Urinary bladder (tissue), 3 donors: ENCODE measurements at regions not wholly inside any gene's neighbourhood (a gene's known extent, or its start where the extent isn't known, plus 50 kb on each side); places are given as distances from the start of the nearest gene placed in this dataset.
A peak's percentile ranks its signal among the peaks of the same experiment; 100 is the strongest.

Source experiments
- DNase-seq: peaks from one replicate; pipeline ENCODE4 v3.0.0-alpha.2; 2015; ENCODE audit errors: extremely low spot score
- H3K27ac ChIP-seq: one replicate; pipeline ENCODE4 v1.5.1; 2013; ENCODE audit warnings: low read depth, mild to moderate bottlenecking, moderate library complexity
- H3K36me3 ChIP-seq: one replicate; pipeline ENCODE4 v1.6.1; 2013; ENCODE audit warnings: mild to moderate bottlenecking, moderate library complexity; ENCODE audit not compliant: insufficient read depth
- H3K4me1 ChIP-seq: one replicate; pipeline ENCODE4 v1.6.1; 2013; ENCODE audit warnings: mild to moderate bottlenecking, moderate library complexity; ENCODE audit not compliant: insufficient read depth
- H3K4me3 ChIP-seq: one replicate; pipeline ENCODE4 v1.5.1; 2013; ENCODE audit warnings: low read depth, low read length
- WGBS: extraction: QIAGEN DNeasy Blood & Tissue Kit; methylation state at CpG from one replicate; pipeline ENCODE4 v1.1.7; 2013; 5-methylcytosine and 5-hydroxymethylcytosine counted together
- donor health status: healthy with polysubstance abuse.
- donor health status: healthy.

- Histone ChIP-seq H3K4me1 (no peaks in the 10 kb centered on the region), H3K4me3 (no peak overlapping the region), H3K27ac (no peak overlapping the region), H3K36me3 (no peaks in the 10 kb centered on the region)
- WGBS: 29% methylated on average over 7 of the region's 7 CpGs
- no peak for DNase-seq
Observed at GRCh38 chr16:5472552-5472951, 375.0 kb upstream of the EEF2KMT start.

- WGBS: 73% methylated on average over 2 of the region's 2 CpGs
- H3K36me3 ChIP-seq: no peaks in the 10 kb centered on the region
- H3K27ac ChIP-seq: no peak overlapping the region
- no peak overlapping the region for H3K4me3 ChIP-seq
- H3K4me1 ChIP-seq: no peaks in the 10 kb centered on the region
- DNase-seq: no peak
Observed at GRCh38 chr16:5468488-5468887, 370.9 kb upstream of the EEF2KMT start.

GRCh38 chr16:5467552-5467951, 370.0 kb upstream of the EEF2KMT start:
- 78% methylated on average over 3 of the region's 3 CpGs for WGBS
- DNase-seq: no peak
- Histone ChIP-seq H3K27ac (no peak overlapping the region), H3K4me1 (no peaks in the 10 kb centered on the region), H3K4me3 (no peak overlapping the region), H3K36me3 (no peaks in the 10 kb centered on the region)

GRCh38 chr16:5466551-5466950, 369.0 kb upstream of the EEF2KMT start:
- no peaks in the 10 kb centered on the region for H3K36me3 ChIP-seq
- WGBS: 47% methylated on average over 2 of the region's 2 CpGs
- no peak for DNase-seq
- no peak overlapping the region for H3K4me3 ChIP-seq
- H3K27ac ChIP-seq: no peak overlapping the region
- H3K4me1 ChIP-seq: no peaks in the 10 kb centered on the region

- no peak for DNase-seq
- H3K36me3 ChIP-seq: no peaks in the 10 kb centered on the region
- whole genome bisulfite sequencing: 75% methylated on average over 6 of the region's 6 CpGs
- no peak overlapping the region for H3K4me3 ChIP-seq
- no peaks in the 10 kb centered on the region for H3K4me1 ChIP-seq
- H3K27ac ChIP-seq: no peak overlapping the region
Observed at GRCh38 chr16:5465714-5466113, 368.1 kb upstream of the EEF2KMT start.

- H3K27ac ChIP-seq: no peak overlapping the region
- no peaks in the 10 kb centered on the region for H3K36me3 ChIP-seq
- no peak overlapping the region for H3K4me3 ChIP-seq
- 38% methylated on average over 2 of the region's 2 CpGs for WGBS
- no peaks in the 10 kb centered on the region for H3K4me1 ChIP-seq
- no peak for DNase-seq
Observed at GRCh38 chr16:5463820-5464219, 366.2 kb upstream of the EEF2KMT start.

- peak; percentile 32 for DNase-seq
- Histone ChIP-seq H3K4me3 (no peak overlapping the region), H3K27ac (no peak overlapping the region), H3K4me1 (no peaks in the 10 kb centered on the region), H3K36me3 (no peaks in the 10 kb centered on the region)
- WGBS: 31% methylated on average over 2 of the region's 2 CpGs
Observed at GRCh38 chr16:5461574-5461973, 364.0 kb upstream of the EEF2KMT start.

GRCh38 chr16:5461141-5461540, 363.5 kb upstream of the EEF2KMT start:
- H3K4me3 ChIP-seq: no peak overlapping the region
- H3K36me3 ChIP-seq: no peaks in the 10 kb centered on the region
- H3K27ac ChIP-seq: no peak overlapping the region
- no peak for DNase-seq
- 59% methylated on average over 8 of the region's 8 CpGs for WGBS
- H3K4me1 ChIP-seq: no peaks in the 10 kb centered on the region

- H3K27ac ChIP-seq: no peak overlapping the region
- H3K4me1 ChIP-seq: no peaks in the 10 kb centered on the region
- no peak for DNase-seq
- no peak overlapping the region for H3K4me3 ChIP-seq
- H3K36me3 ChIP-seq: no peaks in the 10 kb centered on the region
- WGBS: 61% methylated on average over 8 of the region's 8 CpGs
Observed at GRCh38 chr16:5460701-5461100, 363.1 kb upstream of the EEF2KMT start.

- 70% methylated on average over 6 of the region's 6 CpGs for WGBS
- DNase-seq: no peak
- Histone ChIP-seq H3K36me3 (no peaks in the 10 kb centered on the region), H3K4me1 (no peaks in the 10 kb centered on the region), H3K4me3 (no peak overlapping the region), H3K27ac (no peak overlapping the region)
Observed at GRCh38 chr16:5459863-5460262, 362.3 kb upstream of the EEF2KMT start.

- WGBS: 80% methylated on average over 1 of the region's 1 CpG
- Histone ChIP-seq H3K4me3 (no peak overlapping the region), H3K27ac (no peak overlapping the region), H3K4me1 (no peaks in the 10 kb centered on the region), H3K36me3 (no peaks in the 10 kb centered on the region)
- no peak for DNase-seq
Observed at GRCh38 chr16:5455110-5455509, 357.5 kb upstream of the EEF2KMT start.

- Histone ChIP-seq H3K4me1 (no peaks in the 10 kb centered on the region), H3K36me3 (no peaks in the 10 kb centered on the region), H3K4me3 (no peak overlapping the region), H3K27ac (no peak overlapping the region)
- no peak for DNase-seq
Observed at GRCh38 chr16:5454349-5454748, 356.8 kb upstream of the EEF2KMT start.

- DNase-seq: no peak
- Histone ChIP-seq H3K27ac (no peak overlapping the region), H3K4me1 (no peaks in the 10 kb centered on the region), H3K4me3 (no peak overlapping the region), H3K36me3 (no peaks in the 10 kb centered on the region)
- WGBS: 34% methylated on average over 7 of the region's 7 CpGs
Observed at GRCh38 chr16:5451641-5452040, 354.0 kb upstream of the EEF2KMT start.

- Histone ChIP-seq H3K27ac (no peak overlapping the region), H3K4me3 (no peak overlapping the region), H3K36me3 (no peaks in the 10 kb centered on the region), H3K4me1 (no peaks in the 10 kb centered on the region)
- 29% methylated on average over 15 of the region's 15 CpGs for WGBS
- DNase-seq: no peak
Observed at GRCh38 chr16:5450409-5451104, 353.0 kb upstream of the EEF2KMT start.

GRCh38 chr16:5449901-5450300, 352.3 kb upstream of the EEF2KMT start:
- no peak overlapping the region for H3K27ac ChIP-seq
- DNase-seq: no peak
- H3K4me3 ChIP-seq: no peak overlapping the region
- 63% methylated on average over 1 of the region's 1 CpG for WGBS
- no peaks in the 10 kb centered on the region for H3K36me3 ChIP-seq
- H3K4me1 ChIP-seq: no peaks in the 10 kb centered on the region
